ENCODE measurements at regions not wholly inside any gene's neighbourhood (a gene's known extent, or its start where the extent isn't known, plus 50 kb on each side); places are given as distances from the start of the nearest gene placed in this dataset.

- DNase-seq (ENCODE audit: low read depth) = no peak
These were observed 51.1 kb upstream of the NCOA1 start for GRCh38 chr2:24439971-24440340.

DNA sequence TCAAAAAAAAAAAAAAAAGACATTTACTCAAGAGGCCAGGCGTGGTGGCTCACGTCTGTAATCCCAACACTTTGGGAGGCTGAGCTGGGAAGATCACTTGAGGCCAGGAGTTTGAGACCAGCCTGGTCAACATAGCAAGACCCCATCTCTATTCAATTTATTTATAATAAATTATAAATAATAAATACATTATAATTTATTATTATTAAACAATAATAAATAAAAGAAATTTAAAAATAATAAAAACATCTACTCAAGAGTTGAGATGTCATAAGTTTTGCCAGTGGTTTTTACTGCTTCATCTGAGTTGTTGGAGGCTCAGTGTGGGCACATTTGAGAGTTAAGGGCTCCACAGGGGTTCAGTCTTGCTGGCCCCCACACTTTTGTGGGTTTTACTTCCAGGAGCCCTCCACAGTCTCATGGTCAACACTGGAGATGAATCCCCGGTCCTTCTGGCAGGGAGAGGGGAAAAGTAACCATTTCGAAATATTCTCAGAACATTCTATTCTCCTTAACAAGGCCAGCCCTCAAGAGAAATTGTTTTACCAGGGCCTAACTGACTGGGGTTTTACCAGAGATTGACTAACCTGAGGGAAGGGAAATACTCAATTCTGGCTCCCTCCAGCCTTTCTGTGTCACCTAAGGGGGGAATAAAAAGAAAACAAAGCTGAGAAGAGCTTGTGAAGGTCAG, 51.6 kb upstream of the NCOA1 start:
- DNase-seq (ENCODE audit: low read depth) = no peak

- no peak for DNase-seq (ENCODE audit: low read depth)
These were observed 52.9 kb upstream of the NCOA1 start for GRCh38 chr2:24438106-24438505.

DNA sequence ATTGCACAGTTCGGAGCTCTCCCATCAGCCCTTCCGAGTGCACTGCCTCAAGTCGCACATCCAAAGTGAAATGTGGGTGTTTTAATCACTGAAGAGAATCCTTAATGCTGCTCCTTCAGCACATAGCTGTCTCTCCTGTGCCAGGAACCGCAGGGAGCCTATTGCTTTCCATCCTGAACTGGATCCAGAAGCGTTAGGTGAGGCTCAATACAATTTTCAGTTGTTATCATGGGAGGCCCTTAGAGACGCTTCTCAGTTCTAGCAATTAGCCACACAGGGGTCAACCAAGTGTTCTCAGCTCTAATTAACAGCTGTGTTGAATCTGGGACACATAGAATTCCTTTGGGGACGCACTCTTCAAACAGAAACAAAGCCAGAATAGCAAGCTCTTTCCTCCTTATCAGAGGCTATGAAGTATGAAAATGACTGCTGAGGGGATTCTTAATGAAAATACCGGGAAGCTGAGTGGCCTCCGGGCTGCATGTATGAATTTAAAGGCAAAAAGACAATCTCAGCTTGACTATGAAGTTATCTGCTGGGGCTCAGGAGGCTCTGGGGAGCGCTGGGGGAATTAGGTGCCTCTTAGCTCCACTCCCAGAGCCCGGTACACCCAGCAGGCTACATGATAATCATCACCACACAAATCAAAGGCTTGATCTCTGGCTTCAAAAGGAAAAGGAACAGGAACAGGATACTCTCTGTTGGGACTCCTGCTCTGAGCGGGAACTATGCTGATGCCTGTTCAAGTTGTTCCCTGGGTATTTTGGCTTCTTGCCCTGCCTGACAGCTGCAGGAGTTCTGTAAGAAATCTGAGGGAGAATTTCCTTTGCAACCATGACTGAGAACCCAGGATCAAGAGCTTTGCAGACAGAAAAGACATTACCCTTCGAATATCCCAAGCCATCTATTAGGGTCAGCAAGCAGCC, 55.4 kb upstream of the NCOA1 start:
- DNase-seq (ENCODE audit: low read depth) = no peak

GRCh38 chr2:24434541-24434940, 56.5 kb upstream of the NCOA1 start:
- no peak for DNase-seq (ENCODE audit: low read depth)

GRCh38 chr2:24432735-24433134, 58.3 kb upstream of the NCOA1 start:
- no peak for DNase-seq (ENCODE audit: low read depth)

- no peak for DNase-seq (ENCODE audit: low read depth)
These were observed 58.9 kb upstream of the NCOA1 start for GRCh38 chr2:24432121-24432520.

GRCh38 chr2:24429197-24430074, 61.6 kb upstream of the NCOA1 start:
- DNase-seq (ENCODE audit: low read depth) = no peak

DNA sequence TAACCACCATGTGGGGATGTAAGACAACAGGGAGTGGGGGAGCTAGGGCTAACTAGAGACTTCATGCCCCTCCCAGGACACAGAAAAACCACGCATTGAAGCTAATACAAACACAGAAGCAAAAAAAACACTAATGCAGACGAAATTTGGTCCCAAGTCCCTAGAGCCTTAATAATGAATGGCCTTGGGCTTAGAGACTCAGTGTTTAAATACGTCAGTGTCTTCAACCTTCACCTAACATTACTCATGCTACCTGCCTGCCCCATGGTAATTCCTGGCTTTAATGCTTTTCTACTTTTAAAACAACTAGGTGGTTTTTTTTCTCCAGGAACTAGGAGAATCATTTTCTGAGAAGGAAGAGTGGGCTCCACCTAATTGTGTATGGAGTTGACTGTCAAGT, 64.1 kb upstream of the ITSN2 start:
- no peak for DNase-seq (ENCODE audit: low read depth)

- no peak for DNase-seq (ENCODE audit: low read depth)
These were observed 62.8 kb upstream of the ITSN2 start for GRCh38 chr2:24423095-24423494.

- DNase-seq (ENCODE audit: low read depth) = peak; percentile 8
These were observed 61.3 kb upstream of the ITSN2 start for GRCh38 chr2:24421668-24422067.

DNA sequence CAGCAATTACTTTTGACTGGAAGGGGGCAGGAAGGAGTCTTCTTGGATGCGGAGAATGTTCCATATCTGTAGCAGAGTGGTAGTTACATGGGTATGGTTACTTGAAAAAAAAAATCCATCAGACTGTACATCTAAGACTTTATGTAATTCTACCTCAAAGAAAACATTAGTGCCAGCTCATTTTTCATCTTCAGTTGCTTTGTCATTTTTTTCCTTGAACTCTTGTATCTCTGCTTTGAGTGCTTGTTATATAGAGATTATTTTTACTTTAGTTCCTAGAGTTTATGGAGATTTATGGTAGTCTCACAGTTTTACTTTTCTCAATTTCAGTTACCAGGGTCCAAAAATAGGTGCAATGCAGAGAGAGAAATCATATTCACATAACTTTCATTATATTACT, 60.0 kb upstream of the ITSN2 start:
- DNase-seq (ENCODE audit: low read depth) = no peak

DNA sequence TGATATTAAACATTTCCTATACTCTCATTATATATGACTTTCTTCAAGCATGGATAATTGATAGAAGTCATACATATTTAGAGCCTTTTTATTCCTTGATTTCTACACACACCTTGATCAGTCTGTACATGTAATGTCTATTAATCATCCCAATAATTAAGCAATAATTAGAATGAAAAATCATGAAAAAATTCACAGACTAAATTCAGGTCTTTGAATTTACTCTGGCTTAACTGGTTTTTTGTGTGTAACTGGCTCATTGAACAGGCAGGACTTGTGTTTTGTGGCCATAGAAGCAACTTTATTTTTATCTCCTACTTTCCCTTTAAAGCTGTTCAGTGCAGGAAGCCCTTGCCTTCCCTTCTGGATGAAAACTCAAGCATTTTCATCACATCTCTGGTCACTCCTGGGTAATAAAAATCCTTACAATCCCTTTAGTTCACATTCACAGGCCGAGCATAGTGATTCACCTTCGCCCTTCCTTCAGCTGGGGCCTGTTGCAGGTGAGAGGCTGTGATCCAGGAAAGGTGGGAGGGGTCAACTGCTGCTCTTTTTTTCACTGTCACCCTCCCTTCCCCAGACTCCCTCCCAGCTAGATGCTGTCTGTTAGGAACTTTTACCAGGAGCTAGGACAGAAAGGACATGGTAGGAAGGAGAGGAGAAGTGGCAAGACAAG, 58.0 kb upstream of the ITSN2 start:
- DNase-seq (ENCODE audit: low read depth) = no peak

DNA sequence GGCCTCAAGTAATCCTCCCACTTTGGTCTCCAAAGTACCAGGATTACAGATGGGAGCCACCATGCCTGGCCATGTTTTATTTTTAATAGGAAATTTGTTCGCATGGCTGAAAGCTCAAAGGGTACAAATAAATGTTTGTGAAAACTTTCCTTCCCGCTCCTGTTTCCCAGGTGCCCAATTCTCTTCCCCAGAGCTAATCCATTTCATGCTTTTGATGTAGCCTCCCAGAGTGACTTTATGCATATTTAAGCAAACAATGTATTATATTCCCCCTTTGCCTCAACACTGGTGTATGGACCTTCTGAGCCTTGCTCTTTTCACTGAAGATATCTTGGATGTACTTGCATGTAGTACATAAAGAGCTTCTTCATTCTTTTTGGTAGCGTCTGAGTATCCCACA, 52.5 kb upstream of the ITSN2 start:
- DNase-seq (ENCODE audit: low read depth) = no peak

- no peak for DNase-seq (ENCODE audit: low read depth)
These were observed 51.3 kb upstream of the ITSN2 start for GRCh38 chr2:24411488-24412151.

GRCh38 chr2:24410976-24411375, 50.6 kb upstream of the ITSN2 start:
- no peak for DNase-seq (ENCODE audit: low read depth)

DNA sequence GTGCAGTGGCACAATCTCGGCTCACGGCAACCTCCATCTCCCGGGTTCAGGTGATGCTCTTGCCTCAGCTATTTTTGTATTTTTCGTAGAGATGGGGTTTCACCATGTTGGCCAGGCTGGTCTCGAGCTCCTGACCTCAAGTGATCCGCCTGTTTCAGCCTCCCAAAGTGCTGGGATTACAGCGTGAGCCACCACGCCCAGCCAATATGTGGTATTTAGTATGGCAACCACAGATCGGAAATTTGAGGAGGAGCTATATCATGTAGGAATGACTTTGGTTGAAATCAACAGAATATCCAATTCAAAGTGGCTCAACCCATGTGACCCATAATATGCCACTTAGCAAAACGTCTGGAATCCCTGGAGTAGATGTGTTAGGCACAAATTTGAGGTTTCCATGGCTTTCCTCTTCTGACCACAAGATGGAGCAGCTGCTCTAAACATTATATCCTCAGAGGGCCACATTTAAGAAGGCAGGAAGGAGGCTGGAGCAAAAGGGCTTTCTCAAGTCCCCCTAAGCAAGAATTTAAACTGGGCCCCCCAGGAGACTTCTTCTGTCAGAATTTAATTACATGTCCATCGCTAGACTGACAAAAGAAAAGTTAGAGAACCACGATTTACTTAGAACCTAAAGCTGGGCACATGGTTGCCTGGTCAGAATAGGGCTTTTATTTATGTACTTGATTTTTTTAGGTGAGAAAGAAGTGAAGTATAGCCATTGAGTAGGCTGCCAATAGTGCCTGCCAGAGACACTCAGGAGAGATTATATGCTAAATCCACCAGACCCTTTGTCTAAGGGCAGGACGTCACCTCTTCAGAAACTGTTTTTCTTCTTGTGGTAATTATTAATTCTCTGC, 49.6 kb upstream of the ITSN2 start:
- DNase-seq (ENCODE audit: low read depth) = peak; percentile 2

All from activated T-helper 1 cell treated with Interleukin-2 at 50 U/mL for 16 hours (primary cell).